HepG2 (cell line): ENCODE measurements at regions not wholly inside any gene's neighbourhood (a gene's known extent, or its start where the extent isn't known, plus 50 kb on each side); places are given as distances from the start of the nearest gene placed in this dataset.
A peak's percentile ranks its signal among the peaks of the same experiment; 100 is the strongest.

Experiments used
- ARHGAP35 ChIP-seq: sonication (generic); formaldehyde crosslinking; IDR thresholded peaks from 2 replicates; pipeline ENCODE4 v1.9.0; 2022; ENCODE audit warnings: mild to moderate bottlenecking, inconsistent platforms, moderate library complexity, missing genetic modification reagents, borderline replicate concordance
- GTF2F1 ChIP-seq: fragments of 150-350 bp; IDR thresholded peaks from 2 replicates; pipeline ENCODE4 v1.6.1; 2014; ENCODE audit warnings: low read length
- KLF13 ChIP-seq: sonication (generic); formaldehyde crosslinking; IDR thresholded peaks from 2 replicates; pipeline ENCODE4 v1.4.0; 2020; ENCODE audit warnings: mild to moderate bottlenecking, missing genetic modification reagents
- LRRFIP1 ChIP-seq: sonication (generic); formaldehyde crosslinking; conservative IDR thresholded peaks from 2 replicates; pipeline ENCODE4 v1.4.0; 2020; ENCODE audit warnings: missing genetic modification reagents
- MATR3 ChIP-seq: sonication (generic); formaldehyde crosslinking; IDR thresholded peaks from 2 replicates; pipeline ENCODE4 v1.4.0; 2020; ENCODE audit warnings: missing genetic modification reagents
- NONO ChIP-seq, 2 experiments: fragments of 450-650 bp in 1 of 2; sonication (generic) in 1 of 2; formaldehyde crosslinking in 1 of 2; IDR thresholded peaks in 1 of 2; conservative IDR thresholded peaks in 1 of 2; 2 replicates each; pipeline versions ENCODE4 v1.6.1 to v1.8.0; 2017 to 2022; ENCODE audit warnings: mild to moderate bottlenecking in 1 of 2, missing genetic modification reagents in 1 of 2, moderate library complexity in 1 of 2
- PTBP1 ChIP-seq: fragments of 200-400 bp; formaldehyde crosslinking; IDR thresholded peaks from 2 replicates; pipeline ENCODE4 v1.6.1; 2018; ENCODE audit warnings: low read length, low read depth; ENCODE audit not compliant: poor library complexity, severe bottlenecking
- RBM22 ChIP-seq: fragments of 200-400 bp; formaldehyde crosslinking; optimal IDR thresholded peaks from 2 replicates; pipeline ENCODE3; 2017; ENCODE audit warnings: mild to moderate bottlenecking, low read length, moderate library complexity
- SKIL ChIP-seq: sonication (generic); formaldehyde crosslinking; IDR thresholded peaks from 2 replicates; pipeline ENCODE4 v1.8.0; 2022; ENCODE audit warnings: missing genetic modification reagents, mild to moderate bottlenecking, moderate library complexity, borderline replicate concordance
- SP4 ChIP-seq: sonication (generic); formaldehyde crosslinking; IDR thresholded peaks from 2 replicates; pipeline ENCODE4 v1.8.1; 2023; ENCODE audit warnings: mild to moderate bottlenecking, missing genetic modification reagents
- SRF ChIP-seq: IDR thresholded peaks from 2 replicates; pipeline ENCODE4 v1.6.1; 2011; ENCODE audit warnings: mild to moderate bottlenecking, low read depth, low read length, moderate library complexity
- TBX3 ChIP-seq: fragments of 450-650 bp; IDR thresholded peaks from 2 replicates; pipeline ENCODE4 v1.6.1; 2017; ENCODE audit warnings: antibody characterized with exemption, mild to moderate bottlenecking, inconsistent platforms, borderline replicate concordance
- TCF12 ChIP-seq, 2 experiments: fragments of 450-650 bp in 1 of 2; sonication (generic) in 1 of 2; formaldehyde crosslinking in 1 of 2; IDR thresholded peaks; 2 replicates each; pipeline versions ENCODE4 v1.6.1 to v1.8.0; 2017 to 2022; ENCODE audit warnings: antibody characterized with exemption in 1 of 2, mild to moderate bottlenecking in 1 of 2, missing genetic modification reagents in 1 of 2, moderate library complexity in 1 of 2
- THAP11 ChIP-seq: IDR thresholded peaks from 2 replicates; pipeline ENCODE4 v1.6.1; 2016; ENCODE audit warnings: missing biosample characterization, missing genetic modification reagents
- ZBTB1 ChIP-seq: sonication (generic); formaldehyde crosslinking; IDR thresholded peaks from 2 replicates; pipeline ENCODE4 v1.4.0; 2020; ENCODE audit warnings: missing genetic modification reagents, borderline replicate concordance
- ZNF292 ChIP-seq: sonication (generic); formaldehyde crosslinking; IDR thresholded peaks from 2 replicates; pipeline ENCODE4 v1.8.1; 2022; ENCODE audit warnings: mild to moderate bottlenecking, low read depth, missing genetic modification reagents, borderline replicate concordance
- ZNF333 ChIP-seq: sonication (generic); formaldehyde crosslinking; IDR thresholded peaks from 2 replicates; pipeline ENCODE4 v1.4.0; 2020; ENCODE audit warnings: mild to moderate bottlenecking, missing genetic modification reagents, borderline replicate concordance
- ZNF503 ChIP-seq: sonication (generic); formaldehyde crosslinking; IDR thresholded peaks from 2 replicates; pipeline ENCODE4 v1.4.0; 2020; ENCODE audit warnings: missing genetic modification reagents
- ZNF607 ChIP-seq: sonication (generic); formaldehyde crosslinking; IDR thresholded peaks from 2 replicates; pipeline ENCODE4 v1.5.1; 2020; ENCODE audit warnings: missing genetic modification reagents, mild to moderate bottlenecking, borderline replicate concordance
- ZNF75D ChIP-seq: sonication (generic); formaldehyde crosslinking; IDR thresholded peaks from 2 replicates; pipeline ENCODE4 v1.8.1; 2023; ENCODE audit warnings: missing genetic modification reagents, mild to moderate bottlenecking, borderline replicate concordance
- ZNF768 ChIP-seq: sonication (generic); formaldehyde crosslinking; IDR thresholded peaks from 2 replicates; pipeline ENCODE4 v1.4.0; 2020; ENCODE audit warnings: missing genetic modification reagents
- ZNF883 ChIP-seq: sonication (generic); formaldehyde crosslinking; IDR thresholded peaks from 2 replicates; pipeline ENCODE4 v1.5.1; 2020; ENCODE audit warnings: mild to moderate bottlenecking, missing genetic modification reagents; ENCODE audit errors: not compliant biosample characterization
- ZSCAN21 ChIP-seq: sonication (generic); formaldehyde crosslinking; IDR thresholded peaks from 2 replicates; pipeline ENCODE4 v1.8.0; 2022; ENCODE audit warnings: mild to moderate bottlenecking, missing genetic modification reagents, moderate library complexity, borderline replicate concordance

- TF ChIP-seq ZNF503 (CRISPR knock-in tag) (no peak), MATR3 (no peak), SKIL (CRISPR knock-in tag) (no peak), GTF2F1 (no peak), SRF (no peak), ZNF75D (CRISPR knock-in tag) (no peak), KLF13 (CRISPR knock-in tag) (no peak), ZBTB1 (no peak), TCF12 (IDR thresholded peaks at IDR 0.05) (no peak), TCF12 (CRISPR knock-in tag; IDR thresholded peaks at IDR 0.05) (no peak), ARHGAP35 (no peak), ZNF768 (peak; percentile 61; the same call in 1 of the 2 replicates), THAP11 (CRISPR knock-in tag) (no peak), ZNF333 (CRISPR knock-in tag) (peak; percentile 62; the same call in 1 of the 2 replicates), ZNF607 (CRISPR knock-in tag) (no peak), SP4 (0 out of 2 replicates have a peak, but pooled peaks have one; percentile 46), NONO (IDR thresholded peaks at IDR 0.05) (no peak), NONO (CRISPR knock-in tag; conservative IDR thresholded peaks at IDR 0.05) (peak; percentile 47; the same call in 1 of the 2 replicates), ZNF883 (CRISPR knock-in tag) (peak; percentile 77), TBX3 (peak; percentile 50; the same call in 1 of the 2 replicates), ZNF292 (CRISPR knock-in tag) (peak; percentile 85), RBM22 (no peak), PTBP1 (no peak), LRRFIP1 (CRISPR knock-in tag) (no peak), ZSCAN21 (no peak)
Measured at GRCh38 chr2:45329045-45329677, 281.9 kb downstream of the SRBD1 start (continued).
